DMS53 treated with DMSO at 0.1 percent for 48 hours (cell line): ENCODE measurements at regions not wholly inside any gene's neighbourhood (a gene's known extent, or its start where the extent isn't known, plus 50 kb on each side); places are given as distances from the start of the nearest gene placed in this dataset.
"Not testable (repeated sequence)": the region's sequence is repeated elsewhere in the genome, so short reads cannot be mapped to it uniquely, and the experiment has no call there.

ENCODE experiments used
- DNase-seq: peaks from one replicate; lab custom pipeline; 2025; ENCODE audit not compliant: unreplicated experiment; lab: John Stamatoyannopoulos, UW

DNA sequence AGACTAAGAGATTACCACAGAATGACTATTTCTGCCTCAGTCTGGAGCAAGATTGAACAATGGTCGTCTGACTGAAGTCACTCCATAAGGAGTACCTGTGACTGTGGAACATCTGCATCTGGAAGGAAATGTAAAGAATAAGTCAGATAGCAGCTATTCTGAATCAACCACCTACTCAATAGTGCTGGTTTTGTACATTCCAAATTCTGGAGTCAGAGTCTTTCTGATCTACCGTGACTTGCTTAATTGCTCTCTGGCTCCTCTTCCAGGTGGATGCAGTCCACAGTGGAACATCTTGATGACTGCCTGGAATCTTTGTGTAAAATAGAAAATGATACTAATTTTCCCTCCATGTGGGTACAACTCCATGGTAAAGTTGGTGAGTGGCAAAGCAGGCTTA lies 156.3 kb upstream of the SEMA3C start:
- DNase-seq: no peak

DNA sequence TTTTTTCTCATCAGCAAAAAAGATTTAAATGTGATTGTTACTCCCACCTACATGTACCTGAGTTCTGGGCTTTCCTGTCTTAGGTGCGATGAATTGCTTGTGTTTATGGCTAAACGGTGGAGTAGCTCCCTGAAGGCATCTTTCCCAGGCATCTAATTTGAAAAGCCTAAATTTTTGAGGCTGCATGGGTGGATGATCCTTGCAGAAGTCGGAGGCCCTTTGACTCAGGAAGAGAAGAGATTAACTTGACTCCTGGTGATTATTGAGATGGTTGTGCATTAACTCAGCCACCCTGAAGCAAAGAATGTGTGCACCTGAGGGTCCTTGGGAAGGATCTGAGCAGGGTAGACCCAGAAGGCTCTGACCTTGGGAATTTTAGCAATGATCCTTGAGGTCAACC lies 155.6 kb upstream of the SEMA3C start:
- no peak for DNase-seq

DNA sequence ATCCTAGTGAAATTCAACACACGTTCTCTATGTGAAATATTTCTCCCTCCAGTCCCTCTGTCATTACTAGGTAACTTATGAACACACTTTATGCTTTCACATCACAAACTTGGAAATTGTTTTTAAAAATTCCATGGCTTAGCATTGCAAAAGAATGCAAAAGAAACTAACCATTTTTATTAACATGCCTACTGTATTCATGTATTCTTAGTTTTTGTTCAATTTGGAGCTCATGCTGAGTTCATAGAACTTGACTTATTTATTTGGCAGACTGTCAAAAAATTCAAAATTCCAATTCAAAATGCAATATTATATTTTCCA lies 155.0 kb upstream of the SEMA3C start:
- DNase-seq: no peak

DNA sequence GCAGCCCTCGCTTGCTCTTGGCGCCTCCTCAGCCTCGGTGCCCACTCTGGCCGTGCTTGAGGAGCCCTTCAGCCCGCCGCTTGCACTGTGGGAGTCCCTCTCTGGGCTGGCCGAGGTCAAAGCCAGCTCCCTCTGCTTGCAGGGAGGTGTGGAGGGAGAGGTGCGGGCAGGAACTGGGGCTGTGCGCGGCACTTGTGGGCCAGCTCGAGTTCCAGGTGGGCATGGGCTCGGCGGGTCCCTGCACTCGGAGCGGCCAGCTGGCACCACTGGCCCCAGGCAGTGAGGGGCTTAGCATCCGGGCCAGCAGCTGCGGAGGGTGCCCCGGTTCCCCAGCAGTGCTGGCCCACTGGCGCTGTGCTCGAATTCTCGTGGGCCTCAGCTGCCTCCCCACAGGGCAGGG lies 152.1 kb upstream of the SEMA3C start:
- DNase-seq: no peak

DNA sequence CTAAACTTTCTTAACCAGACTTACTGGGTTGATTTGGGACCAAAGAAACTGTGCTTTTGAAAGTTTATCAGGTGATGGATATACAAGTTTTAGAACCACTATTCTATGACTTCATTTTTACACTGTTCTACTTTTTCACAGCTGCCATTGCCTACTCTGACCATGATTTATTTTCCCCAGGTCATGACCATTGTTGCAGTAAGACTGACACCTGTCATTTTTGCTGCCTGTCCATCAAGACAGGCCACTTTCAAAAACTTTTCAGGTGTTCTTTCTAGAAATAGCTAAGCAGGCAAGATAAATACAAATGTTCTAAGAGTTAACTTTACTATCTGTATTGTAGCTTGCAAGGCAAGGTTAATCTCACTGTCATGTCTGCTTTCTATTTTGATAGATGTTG lies 147.9 kb upstream of the SEMA3C start:
- DNase-seq: no peak

DNA sequence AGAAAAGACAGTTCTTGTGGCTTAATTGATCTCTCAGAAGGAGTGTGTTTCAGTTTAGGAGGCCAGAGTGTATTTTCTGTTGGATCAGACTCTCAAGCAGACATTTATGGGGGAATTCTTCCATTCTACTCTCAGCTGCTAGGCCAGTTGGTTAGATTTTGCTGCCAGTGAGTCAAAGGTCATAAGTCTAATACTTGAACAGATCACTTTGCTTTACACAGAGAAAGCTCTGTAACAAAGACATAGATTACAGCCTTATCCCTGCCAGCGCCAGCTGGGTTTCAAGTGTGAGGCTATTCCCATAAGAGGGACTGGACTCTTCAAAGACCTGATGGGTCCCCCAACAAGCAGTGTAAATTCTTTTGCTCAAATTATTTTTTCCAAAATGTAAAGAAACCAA lies 145.6 kb upstream of the SEMA3C start:
- DNase-seq: no peak

DNA sequence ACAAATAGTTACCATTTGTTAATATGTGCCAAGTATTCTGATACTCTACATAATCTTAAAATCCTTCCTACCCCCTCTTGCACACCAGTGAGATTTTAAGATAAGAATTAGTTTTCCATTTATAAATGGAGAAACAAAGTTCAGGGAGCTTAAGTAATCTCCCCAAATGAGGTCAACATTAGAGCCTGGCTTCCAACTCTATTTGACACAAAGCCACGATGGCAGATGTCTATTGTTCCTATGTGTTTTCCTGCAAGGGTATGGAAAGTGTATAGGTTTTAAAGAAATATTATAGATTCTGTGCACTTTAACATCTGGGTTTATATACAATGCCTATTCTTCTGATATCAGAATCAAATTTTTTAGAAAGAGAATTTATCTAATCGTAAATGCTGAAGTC lies 143.9 kb upstream of the SEMA3C start:
- no peak for DNase-seq

DNA sequence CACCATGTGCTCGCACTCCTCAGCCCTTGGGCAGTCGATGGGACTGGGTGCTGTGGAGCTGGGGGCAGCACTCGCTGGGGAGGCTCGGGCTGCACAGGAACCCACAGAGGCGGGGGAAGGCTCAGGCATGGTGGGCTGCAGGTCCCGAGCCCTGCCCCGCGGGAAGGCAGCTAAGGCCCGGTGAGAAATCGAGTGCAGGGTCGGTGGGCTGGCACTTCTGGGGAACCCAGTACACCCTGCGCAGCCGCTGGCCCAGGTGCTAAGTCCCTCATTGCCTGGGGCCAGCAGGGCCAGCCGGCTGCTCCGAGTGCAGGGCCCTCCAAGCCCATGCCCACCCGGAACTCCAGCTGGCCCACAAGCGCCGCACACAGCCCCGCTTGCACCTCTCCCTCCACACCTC lies 138.6 kb upstream of the SEMA3C start:
- not testable (repeated sequence) for DNase-seq

DNA sequence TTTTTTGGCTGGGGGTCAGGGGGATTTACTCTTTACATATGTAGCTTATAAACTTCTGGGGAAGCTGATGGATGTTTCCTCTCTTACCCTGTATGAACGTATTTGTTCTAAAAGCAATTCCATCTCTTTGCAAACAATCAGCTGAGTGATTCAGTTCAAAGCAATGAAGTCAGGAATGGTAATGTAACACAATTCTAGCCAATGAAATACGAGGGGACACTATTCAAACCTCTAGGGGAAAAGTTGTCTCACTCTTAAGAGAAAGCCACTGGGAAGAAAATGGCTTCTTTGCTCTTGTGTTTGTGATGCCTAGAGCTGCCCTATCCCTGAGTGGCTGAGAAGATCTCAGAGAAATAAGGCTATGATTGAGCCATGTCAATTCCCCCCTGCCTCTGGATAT lies 134.8 kb upstream of the SEMA3C start:
- DNase-seq: no peak

DNA sequence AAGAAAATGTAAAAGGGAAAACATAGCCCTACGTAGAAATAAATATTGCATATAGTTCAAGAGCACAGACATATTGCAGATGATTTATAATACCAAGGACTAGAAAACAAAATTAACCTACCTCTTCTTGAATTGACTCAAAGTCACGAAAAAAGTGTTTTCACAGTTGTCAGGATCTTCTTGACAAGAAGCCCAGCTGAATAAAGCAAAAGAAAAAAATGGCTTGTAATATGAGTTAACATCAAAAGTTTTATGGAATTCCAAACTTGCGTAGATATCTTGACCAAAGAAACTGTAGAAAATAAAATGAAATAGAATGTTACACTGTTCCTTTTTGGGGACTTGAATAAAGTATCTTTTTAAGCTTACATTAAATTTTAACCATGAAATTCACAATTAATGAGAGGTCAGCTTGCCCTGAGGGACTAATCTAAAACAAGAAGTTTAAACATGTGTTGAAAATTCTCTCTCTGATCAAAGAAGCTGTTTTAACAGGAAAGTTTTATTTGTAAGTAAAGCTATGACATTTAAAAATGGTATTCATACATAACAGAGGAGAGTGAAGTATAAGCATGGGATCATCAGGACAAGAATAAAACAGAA lies 133.1 kb upstream of the SEMA3C start:
- no peak for DNase-seq

DNA sequence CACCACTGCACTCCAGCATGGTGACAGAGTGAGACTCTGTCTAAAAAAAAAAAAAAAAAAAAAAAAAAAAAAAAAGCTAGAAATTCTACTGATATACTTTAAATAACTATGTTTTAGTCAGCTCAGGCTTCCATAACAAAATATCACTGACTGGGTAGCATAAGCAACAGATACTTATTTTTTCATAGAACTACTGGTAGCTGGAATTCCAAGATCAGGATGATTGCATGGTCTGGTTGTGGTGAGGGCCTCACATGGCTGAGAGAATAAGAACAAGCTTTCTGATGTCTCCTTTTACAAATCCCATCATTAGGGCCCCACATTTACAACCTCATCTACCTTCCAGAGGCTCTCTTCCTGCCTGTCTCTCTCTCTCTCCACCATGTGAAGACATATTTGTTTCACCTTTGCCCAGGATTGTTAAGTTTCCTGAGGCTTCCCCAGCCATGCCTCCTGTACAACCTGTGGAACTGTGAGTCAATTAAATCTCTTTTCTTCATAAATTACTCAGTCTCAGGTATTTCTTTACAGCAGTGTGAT lies 126.7 kb upstream of the SEMA3C start:
- no peak for DNase-seq

DNA sequence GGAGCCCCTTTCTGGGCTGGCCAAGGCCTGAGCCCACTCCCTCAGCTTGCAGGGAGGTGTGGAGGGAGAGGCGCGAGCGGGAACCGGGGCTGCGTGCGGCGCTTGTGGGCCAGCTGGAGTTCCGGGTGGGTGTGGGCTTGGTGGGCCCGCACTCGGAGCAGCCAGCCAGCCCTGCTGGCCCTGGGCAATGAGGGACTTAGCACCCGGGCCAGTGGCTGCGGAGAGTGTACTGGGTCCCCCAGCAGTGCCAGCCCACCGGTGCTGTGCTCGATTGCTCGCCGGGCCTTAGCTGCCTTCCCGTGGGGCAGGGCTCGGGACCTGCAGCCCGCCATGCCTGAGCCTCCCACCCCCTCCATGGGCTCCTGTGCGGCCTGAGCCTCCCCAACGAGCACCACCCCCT lies 123.8 kb upstream of the SEMA3C start:
- DNase-seq: not testable (repeated sequence)

DNA sequence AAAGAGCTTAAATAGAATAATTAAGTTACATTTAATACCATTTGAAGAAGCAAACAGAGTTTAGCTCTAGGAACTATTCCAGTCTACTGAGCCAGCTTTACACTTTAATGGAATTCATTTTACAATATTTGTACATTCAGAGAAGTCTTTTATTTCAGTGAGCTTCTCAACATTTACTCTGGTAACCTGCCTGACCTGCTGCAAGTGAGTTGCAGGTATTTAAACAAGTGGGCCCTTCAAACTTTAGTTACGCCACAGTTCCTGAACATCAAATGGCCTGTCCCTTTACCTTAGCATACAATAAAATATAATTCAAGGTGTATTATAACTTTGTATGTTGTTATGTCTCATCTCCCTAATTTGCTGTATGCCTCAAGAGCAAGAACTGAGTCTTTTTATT lies 121.6 kb upstream of the SEMA3C start:
- no peak for DNase-seq

DNA sequence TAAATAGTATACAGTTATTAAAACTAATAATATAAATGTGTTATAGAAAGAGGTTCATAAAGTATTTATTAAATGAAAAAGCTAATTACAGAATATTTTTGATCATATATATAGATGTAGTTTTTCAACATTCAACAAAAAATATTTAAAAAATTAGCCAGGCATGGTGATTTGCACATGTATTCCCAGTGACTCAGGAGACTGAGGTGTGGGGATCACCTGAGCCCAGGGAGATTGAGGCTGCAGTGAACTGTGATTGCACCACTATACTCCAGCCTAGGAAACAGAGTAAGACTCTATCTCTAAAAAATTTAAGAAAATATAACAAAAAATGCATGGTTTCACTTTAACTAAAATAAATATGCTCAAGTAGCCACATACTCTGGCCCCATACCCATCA lies 118.0 kb upstream of the SEMA3C start:
- no peak for DNase-seq

DNA sequence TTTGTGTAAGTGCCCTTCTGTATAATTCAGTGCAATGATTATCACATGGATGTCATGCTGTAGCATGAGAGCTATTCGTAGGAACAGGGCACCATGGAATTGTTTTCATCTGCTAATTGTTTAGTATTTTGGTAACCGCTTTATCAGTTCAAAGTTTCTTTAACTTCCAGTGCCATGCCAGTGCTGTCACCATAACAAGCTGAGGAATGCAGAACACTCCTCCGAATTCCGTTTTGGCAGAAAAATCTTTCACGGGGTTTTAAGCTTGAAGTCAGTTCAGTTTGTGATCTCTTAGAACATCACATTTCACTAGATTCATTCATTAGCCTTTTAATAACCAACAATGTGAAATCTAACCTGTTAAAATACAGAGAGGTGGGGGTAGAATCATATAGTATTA lies 117.2 kb upstream of the SEMA3C start:
- no peak for DNase-seq

DNA sequence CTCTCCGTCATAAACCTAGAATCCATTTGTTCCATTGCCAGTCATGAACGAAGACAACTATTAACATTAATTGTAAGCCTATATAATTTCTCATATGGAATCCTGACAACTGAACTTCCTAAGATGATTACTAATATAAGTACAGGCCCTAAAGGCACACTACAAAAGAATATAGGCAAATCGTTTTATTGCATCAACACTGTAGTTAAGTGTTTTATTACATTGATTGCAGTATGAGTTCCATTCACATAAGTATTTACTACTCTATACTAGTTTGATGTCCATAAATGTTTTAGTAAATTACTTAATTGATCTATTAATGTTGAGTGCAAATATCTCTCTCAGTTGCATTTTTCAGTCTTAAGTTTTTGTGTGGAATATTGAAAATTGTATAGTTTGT lies 113.1 kb upstream of the SEMA3C start:
- no peak for DNase-seq

DNA sequence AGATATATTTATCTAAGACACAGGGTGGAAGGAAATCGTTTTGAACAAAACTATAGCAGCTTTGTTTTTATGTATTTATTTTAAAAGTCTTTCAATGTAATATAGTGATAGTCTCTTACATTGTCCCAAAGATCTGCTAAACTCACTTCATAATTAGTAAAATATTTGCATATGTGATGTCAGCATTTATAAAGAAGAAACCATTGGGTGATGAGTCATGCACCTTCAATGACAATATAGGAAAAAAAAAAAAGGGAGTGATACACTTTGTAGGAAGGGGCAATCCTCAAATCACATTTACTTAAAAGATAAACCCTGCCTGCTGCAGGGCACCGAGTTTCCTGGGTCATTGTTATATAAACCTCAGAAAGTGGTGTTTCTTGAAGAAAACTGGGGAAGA lies 112.4 kb upstream of the SEMA3C start:
- DNase-seq: no peak

DNA sequence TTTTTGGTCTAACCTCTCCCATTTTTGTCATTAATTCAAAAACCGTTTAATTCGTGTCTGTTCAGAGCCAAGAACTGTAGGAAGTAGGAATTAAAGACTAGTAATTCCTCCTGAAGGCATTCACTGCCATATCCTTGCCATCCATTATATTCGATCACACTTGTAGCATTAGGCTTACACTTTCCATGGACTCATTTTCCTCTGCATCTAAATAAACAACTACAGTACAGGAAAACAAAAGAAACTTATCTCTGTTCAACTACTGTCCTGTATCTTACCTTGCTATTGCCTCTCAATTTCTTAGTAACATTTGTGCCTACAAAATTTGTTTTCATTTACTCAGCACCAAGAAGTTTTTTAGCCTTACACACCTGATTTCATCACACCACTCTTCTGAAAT lies 111.6 kb upstream of the SEMA3C start:
- DNase-seq: no peak

DNA sequence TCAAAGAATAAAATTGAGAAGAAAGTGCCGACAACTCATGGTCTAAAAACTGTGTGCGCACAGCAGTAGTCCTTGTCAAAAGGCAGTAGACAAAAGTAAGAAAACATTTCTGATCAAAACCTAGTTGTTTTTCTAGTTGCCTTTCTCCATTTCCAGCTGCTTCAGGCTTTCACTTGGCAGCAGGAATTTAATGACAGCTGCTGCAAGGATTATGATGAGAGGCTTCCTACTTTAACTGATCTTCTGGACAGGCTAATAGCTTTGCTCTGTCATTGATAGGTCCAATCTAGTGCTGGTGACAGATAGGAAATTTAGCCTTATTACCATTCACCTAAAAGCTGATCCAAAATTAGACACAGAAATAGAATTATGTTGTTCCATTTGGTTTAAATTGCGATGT lies 110.7 kb upstream of the SEMA3C start:
- peak; percentile 45 for DNase-seq

DNA sequence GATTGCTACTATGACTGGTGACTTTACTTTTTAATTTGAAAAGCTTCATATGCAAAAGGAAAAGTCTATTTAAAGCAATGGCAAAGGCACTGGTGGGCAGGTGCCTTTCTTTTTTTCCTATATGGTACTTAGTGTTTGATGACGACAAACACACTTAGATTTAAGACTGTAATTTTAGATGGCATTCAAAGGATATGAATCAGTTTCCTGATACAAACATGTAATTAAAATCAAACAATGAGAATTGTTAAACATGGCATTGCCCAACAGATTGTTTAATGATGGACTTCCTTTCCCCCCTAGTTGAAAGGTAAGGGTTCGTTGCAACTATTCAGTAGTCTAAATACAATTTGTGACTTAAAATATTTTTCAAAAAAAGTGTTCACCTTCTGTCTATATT lies 106.5 kb upstream of the SEMA3C start:
- DNase-seq: no peak

DNA sequence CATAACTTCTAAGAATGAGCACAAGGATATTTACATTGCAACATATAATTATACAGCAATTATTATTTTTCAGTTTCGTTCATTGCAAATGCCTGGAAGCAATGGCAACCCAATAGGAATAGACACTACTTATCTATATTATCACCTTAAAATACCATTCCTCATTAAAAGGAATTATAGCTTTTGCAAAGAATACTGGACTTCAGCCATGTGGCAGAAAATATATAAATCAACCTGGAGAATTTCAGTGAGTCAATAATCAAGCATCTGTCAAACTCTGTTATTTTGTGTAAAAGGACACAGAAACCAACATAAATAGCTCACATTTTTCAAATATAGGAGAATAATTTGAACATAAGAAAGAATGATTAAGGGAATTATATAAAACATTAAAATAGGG lies 96.1 kb upstream of the SEMA3C start:
- DNase-seq: no peak

DNA sequence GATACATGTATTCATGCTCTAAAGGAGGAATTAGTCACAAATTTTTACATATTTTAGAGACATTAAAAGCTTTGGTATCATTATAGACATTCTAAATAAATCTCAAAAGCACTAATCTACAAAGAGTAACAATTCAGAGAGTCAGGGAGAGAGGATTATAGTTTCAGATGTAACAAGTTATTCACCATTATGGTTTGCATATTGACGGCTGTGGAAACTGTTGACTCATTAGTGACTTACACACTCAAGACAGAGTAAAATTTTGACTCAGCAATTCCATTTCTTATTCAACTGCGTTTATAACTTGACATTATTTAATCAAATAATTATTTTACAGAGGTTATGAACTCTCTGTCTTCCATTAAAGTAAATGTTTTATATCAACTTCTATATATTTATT lies 95.4 kb upstream of the SEMA3C start:
- DNase-seq: no peak

DNA sequence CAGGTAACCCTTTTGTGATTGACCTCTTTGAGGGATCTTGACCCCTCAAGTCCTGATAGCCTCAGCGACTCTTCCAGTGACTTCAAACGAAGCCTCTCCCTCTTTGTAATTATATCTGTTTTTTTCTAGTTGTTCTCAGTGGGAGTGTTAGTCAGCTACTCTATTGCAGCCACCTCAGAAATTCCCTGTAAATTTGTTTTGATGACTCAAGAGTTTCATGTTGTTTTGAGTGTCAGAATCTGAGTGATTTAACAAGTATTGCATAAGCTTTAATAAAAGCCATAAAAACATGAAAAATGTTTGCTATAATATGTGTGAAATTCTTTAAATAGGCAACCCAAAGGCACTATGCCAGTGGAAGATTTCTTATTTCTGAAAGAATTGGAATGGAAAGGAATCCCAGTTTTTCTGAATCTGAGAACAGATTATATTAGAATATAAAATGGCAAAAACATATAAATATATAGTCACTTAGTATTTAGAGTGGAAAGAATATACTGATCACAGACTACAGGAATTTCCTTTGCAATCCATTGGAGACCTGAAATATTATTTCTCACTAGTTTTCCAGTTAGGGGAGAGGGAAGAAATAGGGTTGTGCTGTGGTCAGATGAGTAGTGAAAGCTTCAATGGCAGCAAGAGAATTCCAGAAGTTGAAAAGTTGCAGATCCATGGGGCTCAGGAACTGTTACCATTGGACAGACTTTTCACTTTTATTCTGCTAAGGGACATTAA lies 94.4 kb upstream of the SEMA3C start:
- peak; percentile 37 for DNase-seq
